ENCODE measurements at regions not wholly inside any gene's neighbourhood (a gene's known extent, or its start where the extent isn't known, plus 50 kb on each side); places are given as distances from the start of the nearest gene placed in this dataset.

GRCh38 chr11:104333977-104334376 is 170.0 kb upstream of the PDGFD start:
- no peak for TF ChIP-seq CTCF (tag by site-specific recombination; IDR thresholded peaks at IDR 0.05)
- no peak for TF ChIP-seq PRDM1 (tag by site-specific recombination; IDR thresholded peaks at IDR 0.05)
- TF ChIP-seq ZNF561 (tag by site-specific recombination; IDR thresholded peaks at IDR 0.05; ENCODE audit: borderline replicate concordance), result no peak
- TF ChIP-seq ZFP41 (tag by site-specific recombination; IDR thresholded peaks at IDR 0.05; ENCODE audit: borderline replicate concordance), result no peak
- no peak for TF ChIP-seq ZNF747 (tag by site-specific recombination; IDR thresholded peaks at IDR 0.05)
- TF ChIP-seq PATZ1 (tag by site-specific recombination; IDR thresholded peaks at IDR 0.05), result no peak
- TF ChIP-seq ZNF391 (tag by site-specific recombination; IDR thresholded peaks at IDR 0.05; ENCODE audit: borderline replicate concordance, low read depth), result no peak

Measured in HEK293 (cell line).